HEK293T (cell line): ENCODE measurements at regions not wholly inside any gene's neighbourhood (a gene's known extent, or its start where the extent isn't known, plus 50 kb on each side); places are given as distances from the start of the nearest gene placed in this dataset.
"Not testable (repeated sequence)": the region's sequence is repeated elsewhere in the genome, so short reads cannot be mapped to it uniquely, and the experiment has no call there.

Experiments
- CTCF ChIA-PET: fragments of 350-600 bp; formaldehyde crosslinking; extraction: SDS; loops from one replicate; lab custom pipeline; 2021; ENCODE audit warnings: antibody characterized with exemption, inconsistent platforms; lab: Yijun Ruan, JAX
- POLR2A ChIA-PET: fragments of 350-600 bp; formaldehyde crosslinking; extraction: SDS; loops from one replicate; lab custom pipeline; 2020; ENCODE audit warnings: antibody characterized with exemption, inconsistent platforms; lab: Yijun Ruan, JAX
- DNase-seq: peaks from one replicate; pipeline ENCODE4 v3.0.0; 2012; ENCODE audit warnings: mixed read lengths; ENCODE audit errors: extremely low spot score
- ARNT ChIP-seq: fragments of 450-650 bp; IDR thresholded peaks from 2 replicates; pipeline ENCODE4 v1.6.1; 2017; ENCODE audit warnings: mild to moderate bottlenecking
- BHLHE40 ChIP-seq: fragments of 450-650 bp; IDR thresholded peaks from 2 replicates; pipeline ENCODE4 v1.6.1; 2016; ENCODE audit warnings: mild to moderate bottlenecking, moderate library complexity, borderline replicate concordance
- CTBP1 ChIP-seq: fragments of 450-650 bp; IDR thresholded peaks from 2 replicates; pipeline ENCODE4 v1.6.1; 2016; ENCODE audit warnings: borderline replicate concordance
- ELF4 ChIP-seq: fragments of 450-650 bp; IDR thresholded peaks from 2 replicates; pipeline ENCODE4 v1.6.1; 2017; ENCODE audit warnings: antibody characterized with exemption
- FOXA1 ChIP-seq: fragments of 450-650 bp; IDR thresholded peaks from 2 replicates; pipeline ENCODE4 v1.6.1; 2016; ENCODE audit warnings: mild to moderate bottlenecking
- FOXK2 ChIP-seq: fragments of 450-650 bp; IDR thresholded peaks from 2 replicates; pipeline ENCODE4 v1.6.1; 2016; ENCODE audit warnings: mild to moderate bottlenecking
- FOXM1 ChIP-seq: fragments of 450-650 bp; IDR thresholded peaks from 2 replicates; pipeline ENCODE4 v1.6.1; 2017; ENCODE audit warnings: mild to moderate bottlenecking, borderline replicate concordance
- HDGF ChIP-seq: fragments of 450-650 bp; IDR thresholded peaks from 2 replicates; pipeline ENCODE4 v1.6.1; 2017; ENCODE audit warnings: antibody characterized with exemption, borderline replicate concordance
- L3MBTL2 ChIP-seq: fragments of 450-650 bp; conservative IDR thresholded peaks from 2 replicates; pipeline ENCODE4 v1.6.1; 2016; ENCODE audit warnings: mild to moderate bottlenecking
- LEF1 ChIP-seq: fragments of 450-650 bp; IDR thresholded peaks from 2 replicates; pipeline ENCODE4 v1.6.1; 2017; ENCODE audit warnings: mild to moderate bottlenecking, borderline replicate concordance
- NFRKB ChIP-seq: fragments of 450-650 bp; IDR thresholded peaks from 2 replicates; pipeline ENCODE4 v1.6.1; 2016; ENCODE audit warnings: mild to moderate bottlenecking, moderate library complexity
- PKNOX1 ChIP-seq: fragments of 450-650 bp; IDR thresholded peaks from 2 replicates; pipeline ENCODE4 v1.6.1; 2016
- SP1 ChIP-seq: fragments of 450-650 bp; IDR thresholded peaks from 2 replicates; pipeline ENCODE4 v1.6.1; 2017
- SUZ12 ChIP-seq: fragments of 450-650 bp; IDR thresholded peaks from 2 replicates; pipeline ENCODE4 v1.6.1; 2016; ENCODE audit warnings: mild to moderate bottlenecking
- TARDBP ChIP-seq: fragments of 450-650 bp; IDR thresholded peaks from 2 replicates; pipeline ENCODE4 v1.6.1; 2016
- ZNF384 ChIP-seq: fragments of 450-650 bp; IDR thresholded peaks from 2 replicates; pipeline ENCODE4 v1.6.1; 2016

GRCh38 chr5:179406031-179406961, 61.0 kb upstream of the ADAMTS2 start:
- ChIA-PET POLR2A (no interaction called here), CTCF (no interaction called here)
- no peak for DNase-seq
- TF ChIP-seq FOXM1 (no peak), ELF4 (no peak), SP1 (no peak), NFRKB (no peak), FOXK2 (no peak), FOXA1 (no peak), BHLHE40 (no peak), ZNF384 (no peak), PKNOX1 (no peak)

GRCh38 chr5:179405426-179406030, 60.3 kb upstream of the ADAMTS2 start:
- DNase-seq, result no peak
- ChIA-PET POLR2A (no interaction called here), CTCF (interaction anchor here (0.6 to 1.4 kb wide), 2 partner anchors 10 to 1087 kb away, joined by 4 to 7 read pairs; no protein-coding TSS in a partner anchor)
- TF ChIP-seq FOXM1 (no peak), FOXA1 (no peak), SUZ12 (no peak)

- CTCF ChIA-PET, result interaction anchor here (0.6 to 1.4 kb wide), 2 partner anchors 10 to 1088 kb away, joined by 4 to 7 read pairs; no protein-coding TSS in a partner anchor
- TF ChIP-seq HDGF (no peak), ELF4 (no peak), BHLHE40 (no peak), ZNF384 (no peak), CTBP1 (no peak), NFRKB (no peak), SP1 (no peak), FOXM1 (no peak), TARDBP (no peak), SUZ12 (no peak), PKNOX1 (no peak), L3MBTL2 (no peak), ARNT (no peak), FOXK2 (no peak), LEF1 (no peak), FOXA1 (no peak)
- POLR2A ChIA-PET, result no interaction called here
- DNase-seq, result no peak
Observed at GRCh38 chr5:179405054-179405416, 59.8 kb upstream of the ADAMTS2 start.

GRCh38 chr5:179404321-179405053, 59.2 kb upstream of the ADAMTS2 start:
- POLR2A ChIA-PET, result no interaction called here
- no peak for TF ChIP-seq LEF1
- TF ChIP-seq SP1, result no peak
- no peak for TF ChIP-seq FOXK2
- no peak for TF ChIP-seq SUZ12
- no peak for TF ChIP-seq TARDBP
- no peak for TF ChIP-seq PKNOX1
- no peak for TF ChIP-seq FOXA1
- TF ChIP-seq NFRKB, result no peak
- TF ChIP-seq FOXM1, result no peak
- TF ChIP-seq BHLHE40, result no peak
- no peak for TF ChIP-seq ARNT
- no peak for TF ChIP-seq L3MBTL2
- no peak for TF ChIP-seq HDGF
- TF ChIP-seq ELF4, result no peak
- TF ChIP-seq ZNF384, result no peak
- no peak for TF ChIP-seq CTBP1
- no peak for DNase-seq
- CTCF ChIA-PET, result interaction anchor here (0.6 to 1.4 kb wide), 2 partner anchors 11 to 1088 kb away, joined by 4 to 7 read pairs; no protein-coding TSS in a partner anchor

GRCh38 chr5:179403426-179404147, 58.3 kb upstream of the ADAMTS2 start:
- ChIA-PET POLR2A (no interaction called here), CTCF (no interaction called here)
- no peak for DNase-seq
- TF ChIP-seq FOXK2 (no peak), ARNT (no peak), NFRKB (no peak), SP1 (no peak), SUZ12 (no peak), L3MBTL2 (no peak), TARDBP (no peak), ZNF384 (no peak), LEF1 (no peak), FOXA1 (no peak), FOXM1 (no peak), HDGF (no peak), CTBP1 (no peak), BHLHE40 (no peak), PKNOX1 (no peak), ELF4 (no peak)

GRCh38 chr5:179400435-179400834, 55.2 kb upstream of the ADAMTS2 start:
- CTCF ChIA-PET, POLR2A ChIA-PET, DNase-seq: not testable (repeated sequence)
